ENCODE measurements at regions not wholly inside any gene's neighbourhood (a gene's known extent, or its start where the extent isn't known, plus 50 kb on each side); places are given as distances from the start of the nearest gene placed in this dataset.

DNA sequence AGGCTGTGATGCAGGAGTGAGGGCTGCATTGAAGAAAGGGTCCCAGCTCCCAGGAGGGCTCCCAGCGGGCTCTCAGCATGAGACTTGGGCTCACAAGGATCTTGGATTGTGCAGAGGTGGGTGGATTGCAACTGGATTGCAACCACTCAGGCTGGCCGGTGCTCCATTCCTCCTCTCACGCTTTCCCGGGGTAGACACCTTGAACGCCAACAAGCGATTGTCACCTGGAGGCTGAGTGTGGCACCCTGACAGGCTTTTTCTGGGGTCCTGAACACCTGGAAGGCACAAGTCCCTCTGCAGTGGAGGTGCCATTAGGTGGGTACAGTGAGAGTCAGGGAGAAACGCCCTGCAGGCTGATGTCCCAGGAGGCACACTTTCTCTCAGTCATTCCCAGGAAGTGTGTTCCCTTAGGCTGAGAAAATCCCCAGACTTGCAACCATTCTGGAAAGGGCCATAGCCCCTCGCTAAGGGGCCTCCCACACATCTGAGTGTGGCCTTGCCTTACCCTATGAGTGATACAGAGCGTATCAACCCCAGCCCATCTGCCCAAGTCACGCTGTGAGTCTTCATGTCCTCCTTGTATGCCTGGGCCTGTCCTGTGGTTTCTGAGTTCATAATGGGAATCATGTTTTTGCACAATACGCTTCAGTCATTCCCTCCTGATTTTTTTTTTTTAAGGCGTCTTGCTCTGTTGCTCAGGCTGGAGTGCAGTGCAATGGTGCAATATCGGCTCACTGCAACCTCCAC lies 488.1 kb downstream of the IRX1 start:
- dilution Hi-C loops (cut with MboI; ENCODE audit: extremely low pct_ligation_motif_present, low sequenced_read_pairs), result no loop called here
- CTCF ChIA-PET, result no interaction called here

DNA sequence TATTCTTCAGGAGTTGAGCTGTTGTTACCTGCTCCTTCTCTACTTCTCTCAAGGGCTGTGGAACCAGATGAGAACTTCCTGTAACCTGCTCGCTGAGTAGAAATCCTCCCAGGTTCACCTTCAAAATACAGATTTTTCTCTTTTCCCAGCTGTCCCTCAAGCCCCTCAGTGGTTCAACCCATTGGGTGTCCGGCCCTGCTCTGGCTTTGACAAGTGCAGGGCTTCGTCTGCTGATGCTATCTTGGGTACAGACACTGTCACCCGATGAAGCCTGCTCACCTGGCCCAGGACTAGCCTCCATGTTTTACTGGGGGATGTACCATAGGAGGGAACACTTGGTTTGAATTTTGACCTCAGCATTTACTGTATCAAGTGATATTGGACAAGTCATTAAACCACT lies 490.4 kb downstream of the IRX1 start:
- dilution Hi-C loops (cut with MboI; ENCODE audit: extremely low pct_ligation_motif_present, low sequenced_read_pairs), result no loop called here
- no peaks in the 10 kb centered on the region for H3K79me2 ChIP-seq (ENCODE audit: control insufficient read depth, insufficient read depth, low read length)
- H3K4me3 ChIP-seq (replicated peaks in 1 of 3; ENCODE audit: insufficient read depth in 1 of 3, low read depth in 1 of 3, low read length in 3 of 3), result no peak overlapping the region
- H3K4me1 ChIP-seq (ENCODE audit: control insufficient read depth, extremely low read depth, insufficient read depth, low read length), result no peaks in the 10 kb centered on the region
- no peak overlapping the region for H3K4me2 ChIP-seq (ENCODE audit: insufficient read depth, low read length)
- ChIA-PET POLR2A (no interaction called here), CTCF (no interaction called here)
- H3K27me3 ChIP-seq (ENCODE audit: control insufficient read depth in 2 of 2, insufficient read depth in 2 of 2, low read length in 2 of 2), result no peaks in the 10 kb centered on the region
- DNase-seq (ENCODE audit: low read depth, low spot score) (no peak), FAIRE-seq (no peak)
- H4K20me1 ChIP-seq (replicated peaks; ENCODE audit: control insufficient read depth, extremely low read depth, insufficient read depth, low read length), result no peaks in the 10 kb centered on the region
- H2AFZ ChIP-seq (ENCODE audit: low read depth, low read length), result no peak overlapping the region
- intact Hi-C loops (cut with micrococcal nuclease), result no loop called here
- TF ChIP-seq MYC (IDR thresholded peaks at IDR 0.05; ENCODE audit: low read depth, low read length) (no peak), POLR2AphosphoS5 (IDR thresholded peaks at IDR 0.05; ENCODE audit: insufficient read depth, low read depth, low read length) (no peak), JUN (IDR thresholded peaks at IDR 0.05; ENCODE audit: borderline replicate concordance, insufficient read depth, insufficient read length, low read depth) (no peak), EZH2 (IDR thresholded peaks at IDR 0.05; ENCODE audit: borderline replicate concordance, low read depth, low read length, severe bottlenecking) (no peak)
- TF ChIP-seq, protein P1, sequence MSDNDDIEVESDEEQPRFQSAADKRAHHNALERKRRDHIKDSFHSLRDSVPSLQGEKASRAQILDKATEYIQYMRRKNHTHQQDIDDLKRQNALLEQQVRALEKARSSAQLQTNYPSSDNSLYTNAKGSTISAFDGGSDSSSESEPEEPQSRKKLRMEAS (IDR thresholded peaks at IDR 0.05; ENCODE audit: insufficient read depth, insufficient read length), result no peak
- no peak overlapping the region for H3K9ac ChIP-seq (replicated peaks; ENCODE audit: extremely low read depth, insufficient read depth, low read length)
- H3K9me1 ChIP-seq (replicated peaks; ENCODE audit: control insufficient read depth, extremely low read depth, insufficient read depth, low read length), result no peaks in the 10 kb centered on the region
- peaks cover 2% of the 10 kb centered on the region for H3K9me3 ChIP-seq (replicated peaks; ENCODE audit: control insufficient read depth, insufficient read depth, low read length)
- H3K36me3 ChIP-seq (ENCODE audit: control insufficient read depth in 2 of 2, extremely low read depth in 1 of 2, insufficient read depth in 2 of 2, low read length in 2 of 2), result no peaks in the 10 kb centered on the region
- no peak overlapping the region for H3K27ac ChIP-seq (ENCODE audit: insufficient read depth, low read depth, low read length)
- BruUV-seq (replicated peaks), result no TSS peak

More for the DNA sequence above, 488.1 kb downstream of the IRX1 start:
- intact Hi-C loops (cut with micrococcal nuclease), result no loop called here
- DNase-seq (ENCODE audit: low read depth, low spot score) (no peak), FAIRE-seq (no peak)
- BruUV-seq (replicated peaks), result no TSS peak
- Histone ChIP-seq H4K20me1 (replicated peaks; ENCODE audit: control insufficient read depth, extremely low read depth, insufficient read depth, low read length) (no peaks in the 10 kb centered on the region), H3K4me1 (ENCODE audit: control insufficient read depth, extremely low read depth, insufficient read depth, low read length) (no peaks in the 10 kb centered on the region), H3K36me3 (ENCODE audit: control insufficient read depth in 2 of 2, extremely low read depth in 1 of 2, insufficient read depth in 2 of 2, low read length in 2 of 2) (no peaks in the 10 kb centered on the region), H3K27ac (ENCODE audit: insufficient read depth, low read depth, low read length) (no peak overlapping the region), H3K9me1 (replicated peaks; ENCODE audit: control insufficient read depth, extremely low read depth, insufficient read depth, low read length) (no peaks in the 10 kb centered on the region), H3K4me3 (replicated peaks in 1 of 3; ENCODE audit: insufficient read depth in 1 of 3, low read depth in 1 of 3, low read length in 3 of 3) (no peak overlapping the region), H3K9me3 (replicated peaks; ENCODE audit: control insufficient read depth, insufficient read depth, low read length) (peaks cover 7% of the 10 kb centered on the region), H3K27me3 (ENCODE audit: control insufficient read depth in 2 of 2, insufficient read depth in 2 of 2, low read length in 2 of 2) (no peaks in the 10 kb centered on the region), H2AFZ (ENCODE audit: low read depth, low read length) (no peak overlapping the region), H3K79me2 (ENCODE audit: control insufficient read depth, insufficient read depth, low read length) (no peaks in the 10 kb centered on the region), H3K9ac (replicated peaks; ENCODE audit: extremely low read depth, insufficient read depth, low read length) (no peak overlapping the region), H3K4me2 (ENCODE audit: insufficient read depth, low read length) (no peak overlapping the region)
- TF ChIP-seq, protein P2, sequence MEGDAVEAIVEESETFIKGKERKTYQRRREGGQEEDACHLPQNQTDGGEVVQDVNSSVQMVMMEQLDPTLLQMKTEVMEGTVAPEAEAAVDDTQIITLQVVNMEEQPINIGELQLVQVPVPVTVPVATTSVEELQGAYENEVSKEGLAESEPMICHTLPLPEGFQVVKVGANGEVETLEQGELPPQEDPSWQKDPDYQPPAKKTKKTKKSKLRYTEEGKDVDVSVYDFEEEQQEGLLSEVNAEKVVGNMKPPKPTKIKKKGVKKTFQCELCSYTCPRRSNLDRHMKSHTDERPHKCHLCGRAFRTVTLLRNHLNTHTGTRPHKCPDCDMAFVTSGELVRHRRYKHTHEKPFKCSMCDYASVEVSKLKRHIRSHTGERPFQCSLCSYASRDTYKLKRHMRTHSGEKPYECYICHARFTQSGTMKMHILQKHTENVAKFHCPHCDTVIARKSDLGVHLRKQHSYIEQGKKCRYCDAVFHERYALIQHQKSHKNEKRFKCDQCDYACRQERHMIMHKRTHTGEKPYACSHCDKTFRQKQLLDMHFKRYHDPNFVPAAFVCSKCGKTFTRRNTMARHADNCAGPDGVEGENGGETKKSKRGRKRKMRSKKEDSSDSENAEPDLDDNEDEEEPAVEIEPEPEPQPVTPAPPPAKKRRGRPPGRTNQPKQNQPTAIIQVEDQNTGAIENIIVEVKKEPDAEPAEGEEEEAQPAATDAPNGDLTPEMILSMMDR (IDR thresholded peaks at IDR 0.05; ENCODE audit: extremely low read depth in 1 of 2, insufficient read depth in 1 of 2, low read depth in 1 of 2, low read length in 2 of 2), result no peak
- no peak for TF ChIP-seq POLR2AphosphoS5 (IDR thresholded peaks at IDR 0.05; ENCODE audit: insufficient read depth, low read depth, low read length)
- POLR2A ChIA-PET, result no interaction called here
